GM13976 (cell line): ENCODE measurements at regions not wholly inside any gene's neighbourhood (a gene's known extent, or its start where the extent isn't known, plus 50 kb on each side); places are given as distances from the start of the nearest gene placed in this dataset.

Source experiments
- DNase-seq: peaks from one replicate; pipeline ENCODE4 v3.0.0; 2012; ENCODE audit warnings: low spot score
- CTCF ChIP-seq: IDR thresholded peaks from 2 replicates; pipeline ENCODE4 v1.5.1; 2012; ENCODE audit warnings: borderline replicate concordance, mild to moderate bottlenecking; ENCODE audit not compliant: insufficient read depth; ENCODE audit errors: extremely low read depth, missing control alignments, control extremely low read depth
- in situ Hi-C: fragments of 300-500 bp; cut with MboI; formaldehyde crosslinking; loops from one replicate; pipeline ENCODE4 v1.12.0; 2022; ENCODE audit warnings: low sequenced_read_pairs, mixed read lengths, inconsistent platforms; ENCODE audit not compliant: unreplicated experiment

- TF ChIP-seq CTCF, result no peak
- no peak for DNase-seq
- in situ Hi-C loops, result no loop called here
Measured at GRCh38 chr1:195886000-195886399, 722.2 kb downstream of the KCNT2 start.

- no peak for DNase-seq
- in situ Hi-C loops, result no loop called here
- no peak for TF ChIP-seq CTCF
Measured at GRCh38 chr1:195878478-195878877, 729.8 kb downstream of the KCNT2 start.

GRCh38 chr1:195876792-195877191 lies 731.4 kb downstream of the KCNT2 start:
- no peak for DNase-seq
- in situ Hi-C loops, result no loop called here
- no peak for TF ChIP-seq CTCF

GRCh38 chr1:195872376-195872775 lies 735.9 kb downstream of the KCNT2 start:
- no peak for TF ChIP-seq CTCF
- no peak for DNase-seq
- in situ Hi-C loops, result no loop called here

GRCh38 chr1:195867638-195868037 lies 740.6 kb downstream of the KCNT2 start:
- in situ Hi-C loops, result no loop called here
- no peak for TF ChIP-seq CTCF

GRCh38 chr1:195866781-195867222 lies 741.4 kb downstream of the KCNT2 start:
- no peak for DNase-seq
- TF ChIP-seq CTCF, result no peak
- in situ Hi-C loops, result no loop called here

More at GRCh38 chr1:195867638-195868037, 740.6 kb downstream of the KCNT2 start:
- DNase-seq, result no peak
